Vagina (tissue), 2 donors: ENCODE measurements at regions not wholly inside any gene's neighbourhood (a gene's known extent, or its start where the extent isn't known, plus 50 kb on each side); places are given as distances from the start of the nearest gene placed in this dataset.

Experiments
- CTCF ChIP-seq, 3 experiments: fragments of 450-650 bp in 2 of 3; fragments of 200-600 bp in 1 of 3; sonication (generic) in 1 of 3; IDR thresholded peaks; one replicate each; pipeline ENCODE4 v1.5.1; 2017 to 2019; ENCODE audit warnings: antibody characterized with exemption in 3 of 3, mild to moderate bottlenecking in 2 of 3, moderate library complexity in 2 of 3
- POLR2A ChIP-seq, 2 donors: fragments of 450-650 bp; IDR thresholded peaks; one replicate each; pipeline ENCODE4 v1.6.1; 2017; ENCODE audit warnings: antibody characterized with exemption in 2 of 2, mild to moderate bottlenecking in 2 of 2, moderate library complexity in 2 of 2
- POLR2AphosphoS5 ChIP-seq, 2 donors: sonication (generic); formaldehyde crosslinking; IDR thresholded peaks; one replicate each; pipeline ENCODE4 v1.9.0; 2017; ENCODE audit warnings: antibody characterized with exemption in 2 of 2, mild to moderate bottlenecking in 2 of 2, low read depth in 1 of 2; ENCODE audit not compliant: insufficient read depth in 1 of 2

GRCh38 chr3:112736805-112737566, 96.0 kb upstream of the CCDC80 start:
- TF ChIP-seq POLR2AphosphoS5 (IDR thresholded peaks at IDR 0.05; ENCODE audit: insufficient read depth in 1 of 2, low read depth in 1 of 2) (no peak), CTCF (IDR thresholded peaks at IDR 0.05) (no peak), POLR2A (IDR thresholded peaks at IDR 0.05) (no peak)
